GM18502 (cell line): ENCODE measurements at regions not wholly inside any gene's neighbourhood (a gene's known extent, or its start where the extent isn't known, plus 50 kb on each side); places are given as distances from the start of the nearest gene placed in this dataset.

Experiments
- ATAC-seq: cut with Tn5 transposase; IDR thresholded peaks from one replicate; pipeline ENCODE4 v1.9.1; 2021; ENCODE audit warnings: mild to moderate bottlenecking; ENCODE audit not compliant: unreplicated experiment, poor library complexity

DNA sequence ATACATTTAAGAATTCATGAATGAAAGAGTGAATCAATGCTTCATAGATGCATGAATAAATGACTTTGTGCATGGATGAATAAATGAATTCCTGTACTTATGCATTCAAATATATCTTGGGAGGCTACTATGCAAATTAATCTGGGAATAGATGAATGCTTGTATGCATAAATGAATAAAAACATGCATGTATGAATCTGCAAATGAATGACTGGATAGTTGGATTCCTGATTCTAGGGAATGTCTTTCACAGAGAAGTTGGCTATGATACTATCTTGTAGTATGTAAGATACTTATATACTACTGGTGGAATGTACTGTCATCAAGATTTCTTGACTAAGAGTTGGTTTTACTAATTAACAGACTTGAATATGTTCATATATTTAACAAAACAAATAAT lies 75.3 kb upstream of the ASTN2 start:
- no peak for ATAC-seq

DNA sequence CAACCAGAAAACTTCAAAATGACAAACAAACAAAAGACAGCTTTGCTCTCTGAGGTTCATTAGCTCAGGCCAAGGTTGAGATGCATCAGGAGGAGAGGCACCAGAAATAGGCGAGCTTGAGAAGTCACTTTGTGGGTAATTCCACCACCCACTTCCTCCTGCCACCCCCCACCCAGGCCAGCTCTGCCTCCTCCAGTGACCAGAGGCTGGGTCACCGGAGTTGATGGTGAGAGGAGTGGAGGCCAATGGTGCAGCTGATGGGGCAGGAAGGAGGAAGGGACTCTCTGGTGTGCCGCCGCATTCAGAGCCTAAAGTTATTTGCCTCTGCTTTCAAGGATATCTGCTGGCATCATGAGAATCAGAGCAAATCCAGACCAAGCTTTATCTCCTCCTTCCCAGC lies 73.8 kb upstream of the ASTN2 start:
- no peak for ATAC-seq

- peak; percentile 99 for ATAC-seq
Measured at GRCh38 chr9:117487555-117488175, 72.8 kb upstream of the ASTN2 start.

GRCh38 chr9:117486426-117486825 lies 71.6 kb upstream of the ASTN2 start:
- ATAC-seq: no peak

- ATAC-seq: no peak
Measured at GRCh38 chr9:117485176-117485575, 70.3 kb upstream of the ASTN2 start.

- ATAC-seq: no peak
Measured at GRCh38 chr9:117480729-117481128, 65.9 kb upstream of the ASTN2 start.

GRCh38 chr9:117480253-117480652 lies 65.4 kb upstream of the ASTN2 start:
- no peak for ATAC-seq

DNA sequence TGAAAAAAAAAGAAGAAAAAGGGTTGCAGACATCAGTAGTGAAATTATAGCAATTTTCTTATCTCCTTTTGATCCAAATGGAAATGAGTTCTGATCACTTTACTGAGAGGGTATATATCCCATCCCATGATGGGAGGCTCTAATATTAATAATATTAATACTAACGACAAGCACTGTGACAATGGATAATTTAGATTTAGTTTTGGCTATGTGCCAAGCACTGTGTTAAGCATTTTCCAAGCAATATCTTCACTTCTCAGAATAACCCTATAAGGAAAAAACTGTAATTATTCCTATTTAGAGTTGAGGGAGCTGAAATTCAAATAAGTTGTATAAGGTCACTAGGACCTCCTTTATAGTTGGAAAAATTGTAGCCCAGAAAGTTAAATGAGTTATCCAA lies 58.4 kb upstream of the ASTN2 start:
- ATAC-seq: no peak

- ATAC-seq: no peak
Measured at GRCh38 chr9:117470902-117471301, 56.0 kb upstream of the ASTN2 start.

DNA sequence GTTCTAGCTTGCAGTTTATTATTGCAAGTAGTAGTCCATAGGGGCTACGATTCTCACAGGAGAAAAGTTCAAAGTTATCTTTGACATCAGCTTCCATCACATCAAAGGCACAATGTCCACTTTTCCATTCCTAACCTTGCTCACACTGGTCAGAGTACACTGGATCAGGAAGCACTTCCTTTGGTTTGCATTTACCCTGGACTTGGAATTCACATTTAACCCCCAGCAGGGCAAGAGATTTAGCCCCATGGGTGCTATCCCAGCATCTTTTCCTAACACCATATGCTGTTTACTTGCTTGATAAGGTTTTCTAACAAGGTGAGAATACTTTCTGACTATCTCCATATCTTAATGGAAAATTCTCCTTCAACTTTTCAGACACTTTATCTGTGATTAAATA lies 55.6 kb upstream of the ASTN2 start:
- ATAC-seq: no peak

DNA sequence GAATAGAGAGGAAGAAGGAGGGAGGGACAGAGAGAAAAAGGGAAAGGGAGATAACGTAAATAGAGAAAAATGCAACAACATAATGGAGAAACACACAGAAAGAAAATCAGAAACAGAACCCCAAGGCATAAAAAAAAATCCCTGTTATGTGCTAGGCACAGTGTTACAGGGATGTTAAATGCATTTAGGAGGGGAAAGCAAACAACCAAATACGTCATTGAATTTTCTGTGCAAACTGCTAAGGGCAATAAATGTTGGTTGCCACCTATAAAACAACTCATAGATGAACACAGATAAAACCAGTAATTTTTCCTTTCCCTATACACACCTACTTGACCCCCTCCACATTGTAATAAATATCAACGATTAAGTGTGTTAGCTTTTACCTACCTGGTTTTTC lies 51.3 kb upstream of the ASTN2 start:
- no peak for ATAC-seq

GRCh38 chr9:117465706-117466105 lies 50.8 kb upstream of the ASTN2 start:
- ATAC-seq: no peak

- ATAC-seq: no peak
Measured at GRCh38 chr9:117464941-117465616, 50.2 kb upstream of the ASTN2 start.
